Stimulated activated naive CD4-positive, alpha-beta T cell (primary cell): ENCODE measurements at regions not wholly inside any gene's neighbourhood (a gene's known extent, or its start where the extent isn't known, plus 50 kb on each side); places are given as distances from the start of the nearest gene placed in this dataset.
"Not testable (repeated sequence)": the region's sequence is repeated elsewhere in the genome, so short reads cannot be mapped to it uniquely, and the experiment has no call there.

Experiments used
- DNase-seq, 6 experiments: peaks; one replicate each; lab custom pipeline; 2025; lab: John Stamatoyannopoulos, UW

GRCh38 chr13:74289861-74290773, 155.9 kb upstream of the KLF12 start:
- DNase-seq: peak; percentile 6 to 83 (median 71)

DNA sequence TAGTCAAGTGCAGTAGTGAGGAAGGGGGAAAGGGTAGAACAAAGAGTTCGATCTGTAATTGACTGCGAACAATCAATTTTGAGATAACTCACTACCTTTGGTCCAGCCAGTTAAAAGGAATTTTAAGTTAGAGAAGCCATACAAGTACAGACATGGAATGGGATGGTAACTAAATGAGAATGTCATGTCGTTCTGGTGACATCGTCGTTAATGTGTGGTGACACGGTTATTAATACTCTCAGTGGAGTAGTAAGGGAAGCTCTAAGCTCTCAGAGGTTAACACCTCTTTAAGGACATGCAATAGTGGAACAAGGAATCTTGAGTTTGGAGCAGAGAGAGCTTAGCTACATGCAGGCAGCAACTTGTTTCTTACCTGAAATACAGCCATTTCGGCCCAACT, 154.9 kb upstream of the KLF12 start:
- no peak for DNase-seq

DNA sequence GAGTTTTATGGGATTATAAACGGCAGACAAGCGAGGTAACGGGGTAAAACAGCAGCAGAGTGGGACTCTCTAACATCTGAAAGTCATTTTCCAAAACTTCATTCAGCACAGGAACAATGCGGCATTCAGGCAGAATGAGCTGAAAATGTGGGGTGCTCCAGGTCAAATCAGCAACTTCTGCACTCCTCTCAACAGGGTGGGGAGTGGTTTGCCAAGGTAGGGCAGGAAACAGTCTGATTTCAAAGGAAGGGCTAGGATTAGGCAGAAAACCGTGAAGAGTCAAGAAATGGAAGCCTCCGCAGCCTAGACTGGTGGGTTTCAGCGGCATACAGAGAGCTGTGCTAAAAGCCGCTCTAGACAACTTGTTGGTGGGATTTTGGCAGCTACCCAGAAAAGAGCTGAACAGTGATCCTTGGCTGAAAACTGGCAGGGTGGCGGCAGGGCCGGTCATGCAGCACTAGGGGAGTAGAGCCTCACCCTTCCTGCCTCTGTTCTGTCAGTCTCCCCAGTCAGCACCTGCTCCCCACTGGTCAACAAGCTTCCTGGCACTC, 154.2 kb upstream of the KLF12 start:
- DNase-seq: peak in 4 of 6 experiments; percentile 21 to 58 (median 22)

DNA sequence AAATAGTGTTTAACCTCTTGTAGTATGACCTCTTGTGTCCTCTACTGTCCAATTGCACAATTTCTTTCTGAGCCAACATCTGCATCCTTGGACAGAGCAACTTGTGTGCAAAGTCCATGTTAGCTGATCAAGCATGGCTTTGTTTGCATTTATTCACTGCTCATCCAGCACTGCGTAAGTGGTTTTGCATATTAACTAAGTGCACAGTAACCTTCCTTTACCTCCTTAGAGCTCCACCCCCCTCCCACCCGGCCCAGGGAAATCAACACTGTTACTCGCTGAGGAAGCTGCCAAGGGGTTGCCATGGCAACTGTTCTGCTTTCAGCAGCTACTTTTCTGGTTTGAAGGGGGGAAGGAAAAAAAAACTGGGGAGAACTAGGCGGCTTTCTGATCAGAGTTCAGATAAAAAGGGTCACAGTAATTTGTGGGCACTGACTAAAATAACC, 153.5 kb upstream of the KLF12 start:
- peak; percentile 60 to 94 (median 92) for DNase-seq

GRCh38 chr13:74280795-74281490, 146.7 kb upstream of the KLF12 start:
- DNase-seq: no peak

- no peak for DNase-seq
These were observed 146.0 kb upstream of the KLF12 start for GRCh38 chr13:74280093-74280794.

DNA sequence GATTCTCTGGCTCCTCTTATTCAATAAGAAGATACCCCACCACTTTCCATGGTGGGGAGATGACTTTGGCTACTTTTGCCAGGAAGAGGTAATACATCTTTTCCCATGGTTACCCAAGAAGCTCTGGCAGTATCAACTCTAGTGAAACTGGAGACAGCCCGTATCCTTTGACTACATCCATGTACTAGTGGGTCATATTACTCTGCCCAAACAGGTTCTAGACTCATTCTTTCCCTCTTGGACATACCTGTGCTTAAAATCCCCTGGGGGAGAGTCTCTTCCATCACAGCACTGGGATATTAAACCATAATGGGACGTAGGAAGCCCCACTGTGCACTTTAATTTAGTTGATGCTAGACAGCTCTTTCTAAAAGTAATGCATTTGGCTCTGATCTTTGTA, 144.7 kb upstream of the KLF12 start:
- DNase-seq: no peak

DNA sequence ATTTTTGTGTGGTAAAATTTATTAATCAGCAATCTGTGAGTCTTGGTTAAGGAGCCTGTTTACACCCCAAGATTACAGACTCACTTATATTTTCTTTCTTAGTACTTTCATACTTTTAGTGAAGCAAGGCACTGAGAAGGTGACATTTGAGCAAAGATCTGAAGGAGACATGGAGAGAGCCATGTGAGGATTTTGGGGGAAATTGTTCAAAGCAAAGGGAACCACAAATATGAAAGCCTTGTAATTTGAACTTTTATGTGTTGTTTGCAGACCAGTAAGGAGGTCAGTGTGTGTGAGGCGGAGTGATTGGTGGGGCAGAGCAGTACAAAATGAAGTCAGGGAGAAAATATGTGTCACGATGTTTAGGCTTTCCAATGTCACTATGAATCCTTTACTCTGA, 140.7 kb upstream of the KLF12 start:
- DNase-seq: no peak

DNA sequence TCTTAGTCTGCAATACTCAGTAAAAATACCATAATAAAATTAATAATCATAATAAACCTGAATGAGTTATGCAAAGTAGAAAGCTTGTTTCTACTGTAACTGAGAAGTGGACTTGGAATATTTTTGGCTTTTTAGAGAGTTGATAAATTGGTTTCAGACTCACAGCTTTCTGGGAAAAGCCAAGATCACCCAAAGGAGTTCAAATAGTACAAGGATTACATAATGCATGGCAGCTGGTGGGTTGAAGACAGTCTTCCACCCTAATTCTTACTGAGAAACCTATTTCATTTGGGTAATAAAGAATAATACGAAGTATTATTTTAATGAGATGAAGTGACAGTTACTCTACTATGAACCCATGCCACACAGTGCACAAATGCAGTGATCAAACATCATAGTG, 139.4 kb upstream of the KLF12 start:
- no peak for DNase-seq

DNA sequence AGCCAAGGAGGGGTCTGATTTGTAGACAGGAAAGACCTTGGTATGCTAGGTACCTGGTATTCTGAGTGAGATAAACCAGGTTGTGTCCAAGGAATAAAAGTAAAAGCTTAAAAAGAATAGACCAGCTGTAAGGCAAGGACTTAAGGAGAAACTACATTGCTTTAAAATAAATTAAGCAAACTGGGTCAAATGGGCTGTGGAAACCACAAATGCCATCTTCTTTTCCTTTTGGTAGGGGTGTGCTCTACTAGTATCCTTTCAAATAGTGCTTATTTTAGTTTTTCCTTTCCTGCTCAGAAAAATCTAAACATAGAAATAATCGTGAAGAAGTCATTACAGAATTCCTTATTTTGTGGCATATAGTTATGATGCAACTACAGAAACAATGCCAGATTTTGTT, 138.6 kb upstream of the KLF12 start:
- DNase-seq: no peak

- DNase-seq: no peak
These were observed 135.8 kb upstream of the KLF12 start for GRCh38 chr13:74270018-74270417.

DNA sequence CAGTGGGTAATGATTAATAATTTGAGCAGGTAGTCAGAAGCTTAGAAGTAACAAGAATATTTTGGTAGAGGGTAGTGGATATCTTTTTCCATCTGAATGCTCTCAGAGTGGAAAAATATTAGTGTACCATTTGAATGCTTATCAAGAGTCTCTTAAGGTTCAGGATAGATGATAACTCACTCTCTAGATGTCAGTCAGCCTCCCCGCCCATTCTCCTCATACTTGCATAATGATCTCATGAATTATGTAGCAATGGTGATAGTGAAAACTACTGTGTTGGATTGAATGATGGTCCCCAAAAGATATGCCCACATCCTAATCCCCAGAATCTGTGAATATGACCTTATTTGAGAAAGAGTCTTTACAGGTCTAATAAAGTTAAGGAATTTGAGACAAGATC, 132.7 kb upstream of the KLF12 start:
- DNase-seq: no peak

DNA sequence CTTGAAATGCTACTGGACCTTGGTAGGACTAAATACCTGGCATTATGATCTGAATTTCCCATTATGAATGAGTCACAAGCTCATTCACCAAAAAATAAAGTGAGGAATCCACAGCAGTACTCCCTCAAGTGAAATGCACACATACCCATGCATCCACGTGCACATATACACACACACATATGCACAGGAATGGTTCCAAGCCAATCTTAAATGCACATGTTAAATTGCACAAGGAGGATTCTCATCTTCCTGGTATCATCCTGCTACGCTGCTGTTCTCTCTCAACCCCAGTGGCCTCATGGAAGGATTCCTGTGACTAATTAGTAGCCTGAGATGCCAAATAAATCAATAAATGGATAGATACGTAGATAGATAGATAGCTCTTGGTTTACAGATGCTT, 132.1 kb upstream of the KLF12 start:
- DNase-seq: no peak

- no peak for DNase-seq
These were observed 130.1 kb upstream of the KLF12 start for GRCh38 chr13:74264333-74264732.

- DNase-seq: not testable (repeated sequence)
These were observed 126.2 kb upstream of the KLF12 start for GRCh38 chr13:74260420-74260819.

- no peak for DNase-seq
These were observed 125.4 kb upstream of the KLF12 start for GRCh38 chr13:74259641-74260040.

DNA sequence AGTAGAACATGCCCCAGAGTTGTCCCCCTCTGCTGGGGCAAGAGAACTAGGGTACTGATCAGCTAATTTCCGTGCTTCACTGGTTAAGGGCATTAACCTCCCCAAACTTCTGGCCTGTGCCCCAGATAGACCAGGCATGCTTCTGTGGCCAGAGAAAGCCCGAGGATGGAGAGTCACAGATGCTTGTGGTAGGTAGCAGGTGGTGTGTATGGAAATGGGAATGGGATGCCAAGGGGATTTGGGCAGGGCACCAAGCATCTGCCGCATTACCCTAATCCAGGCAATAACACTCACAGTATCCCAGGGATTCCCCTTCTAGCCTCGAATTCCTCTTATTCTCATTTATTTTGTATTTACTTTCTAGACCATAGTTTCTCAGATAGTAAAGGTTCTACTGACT, 124.8 kb upstream of the KLF12 start:
- no peak for DNase-seq

GRCh38 chr13:74256969-74257368, 122.8 kb upstream of the KLF12 start:
- DNase-seq: no peak

DNA sequence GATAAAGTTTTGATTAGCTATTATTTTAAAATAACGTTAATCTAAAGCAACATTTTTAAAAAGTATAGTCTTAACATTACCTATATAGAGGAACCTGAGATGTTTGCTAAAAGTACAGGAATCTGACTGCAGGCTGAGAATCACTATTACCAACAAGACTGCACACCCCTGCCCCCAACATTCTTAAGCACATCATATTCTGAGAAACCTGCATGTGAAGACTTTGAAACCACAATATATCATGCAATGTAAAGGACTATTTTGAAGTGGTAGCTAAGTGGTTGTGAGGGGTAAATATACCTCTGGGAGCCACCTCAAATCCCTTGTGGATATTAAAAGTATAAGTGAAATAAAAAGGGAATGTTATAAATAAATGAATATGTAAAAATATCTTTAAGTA, 119.0 kb upstream of the KLF12 start:
- no peak for DNase-seq

DNA sequence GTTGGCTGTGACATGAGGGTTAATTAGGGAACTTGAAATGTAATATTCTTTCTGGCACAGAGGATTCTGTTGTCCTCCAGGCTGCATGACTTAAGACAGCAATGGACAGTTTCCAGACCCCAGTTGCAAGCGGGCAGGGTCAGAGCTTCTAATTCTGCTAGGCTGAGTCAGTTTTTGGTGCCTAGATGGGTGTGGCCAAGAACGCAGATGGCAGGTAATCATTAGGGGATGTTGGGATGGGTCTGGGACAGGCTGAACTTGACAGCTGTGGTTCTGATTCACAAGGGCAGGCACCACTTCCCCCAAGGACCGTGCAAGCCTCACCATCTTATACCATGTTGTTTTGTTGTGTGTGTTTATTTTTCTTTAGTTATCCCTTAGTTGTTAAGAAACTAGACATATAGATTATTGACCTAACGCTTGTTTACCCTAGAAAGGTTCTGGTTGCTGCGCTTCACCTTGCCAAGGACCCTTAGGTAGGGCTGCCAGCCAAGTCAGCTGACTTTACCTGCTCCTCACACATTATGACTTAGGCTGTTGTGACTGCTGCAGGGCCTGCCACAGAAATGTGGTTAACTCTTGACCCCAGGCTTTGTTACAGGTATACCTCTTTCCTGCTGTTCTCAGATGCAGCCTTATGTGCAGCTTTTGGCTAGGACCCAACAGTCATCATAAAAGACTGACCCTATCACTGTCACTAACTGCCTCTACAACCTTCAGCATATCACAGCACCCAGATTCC, 117.7 kb upstream of the KLF12 start:
- no peak for DNase-seq

DNA sequence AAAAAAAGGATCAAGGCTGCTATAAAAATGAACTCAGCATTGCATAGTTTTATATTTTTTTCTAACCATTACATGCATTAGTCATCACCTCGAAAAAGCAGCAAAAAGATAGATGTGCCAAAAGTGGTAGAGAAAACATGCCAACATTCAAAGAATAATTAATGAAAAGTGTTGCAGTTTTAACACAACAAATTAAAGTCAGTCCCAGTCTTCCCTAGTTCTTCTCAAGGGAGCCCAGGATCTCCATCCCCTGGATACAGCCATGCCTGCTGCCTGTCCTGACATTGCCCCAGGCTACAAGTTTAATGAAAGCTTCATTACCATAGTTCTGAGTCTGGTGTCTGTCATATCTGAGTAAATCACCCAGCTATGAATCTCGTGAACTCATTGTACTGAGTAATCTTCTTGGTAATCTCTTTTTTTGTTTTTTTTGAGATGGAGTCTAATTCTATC, 116.6 kb upstream of the KLF12 start:
- DNase-seq: no peak

- no peak for DNase-seq
These were observed 114.3 kb upstream of the KLF12 start for GRCh38 chr13:74248477-74248876.
